Esophagus squamous epithelium (tissue), 4 donors: ENCODE measurements at regions not wholly inside any gene's neighbourhood (a gene's known extent, or its start where the extent isn't known, plus 50 kb on each side); places are given as distances from the start of the nearest gene placed in this dataset.

Experiments used
- POLR2A ChIP-seq, 4 donors: fragments of 450-650 bp; IDR thresholded peaks; one replicate each; pipeline ENCODE4 v1.6.1; 2017; ENCODE audit warnings: antibody characterized with exemption in 4 of 4, mild to moderate bottlenecking in 4 of 4, moderate library complexity in 3 of 4
- TF ChIP-seq, protein P1 (sequence below), 6 experiments: fragments of 450-650 bp in 4 of 6; fragments of 200-600 bp in 2 of 6; sonication (generic) in 2 of 6; IDR thresholded peaks; one replicate each; pipeline ENCODE4 v1.5.1; 2016 to 2019; ENCODE audit warnings: antibody characterized with exemption in 6 of 6, mild to moderate bottlenecking in 4 of 6, moderate library complexity in 4 of 6

DNA sequence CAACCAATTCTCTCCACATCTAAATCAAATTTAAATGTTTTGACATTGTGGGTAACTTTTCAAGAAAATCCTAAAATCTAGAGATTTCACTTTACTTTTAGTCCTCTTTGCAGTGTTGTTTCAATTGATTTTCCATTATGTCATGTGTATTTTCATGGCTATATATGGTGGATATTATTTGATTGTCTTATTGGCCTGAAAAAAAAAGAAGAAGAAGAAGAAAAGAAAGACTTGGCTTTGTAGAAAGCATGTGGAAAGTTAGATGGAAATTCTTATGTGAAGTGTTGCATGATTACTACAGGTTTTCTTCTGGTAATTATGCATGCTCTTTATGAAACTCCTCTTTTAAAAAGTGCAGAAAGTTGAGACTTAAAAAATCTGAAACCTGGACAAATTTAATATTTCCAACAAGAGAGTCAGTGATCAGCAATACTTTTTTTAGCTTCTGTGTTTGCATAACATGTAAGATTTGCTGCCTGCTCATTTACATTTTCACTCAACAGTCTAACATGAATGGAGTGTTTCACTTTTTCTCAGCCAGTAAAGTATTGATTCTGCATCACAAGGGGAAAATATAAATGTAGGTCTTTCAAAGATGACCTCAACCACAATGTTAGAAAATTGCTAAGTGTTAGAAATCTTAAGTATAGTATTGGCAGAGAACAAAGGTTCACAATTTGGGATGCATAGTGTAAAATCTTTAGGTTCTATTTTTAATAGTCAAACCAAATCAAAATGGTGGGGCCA is 438.7 kb downstream of the BCKDHB start:
- TF ChIP-seq, protein P1, sequence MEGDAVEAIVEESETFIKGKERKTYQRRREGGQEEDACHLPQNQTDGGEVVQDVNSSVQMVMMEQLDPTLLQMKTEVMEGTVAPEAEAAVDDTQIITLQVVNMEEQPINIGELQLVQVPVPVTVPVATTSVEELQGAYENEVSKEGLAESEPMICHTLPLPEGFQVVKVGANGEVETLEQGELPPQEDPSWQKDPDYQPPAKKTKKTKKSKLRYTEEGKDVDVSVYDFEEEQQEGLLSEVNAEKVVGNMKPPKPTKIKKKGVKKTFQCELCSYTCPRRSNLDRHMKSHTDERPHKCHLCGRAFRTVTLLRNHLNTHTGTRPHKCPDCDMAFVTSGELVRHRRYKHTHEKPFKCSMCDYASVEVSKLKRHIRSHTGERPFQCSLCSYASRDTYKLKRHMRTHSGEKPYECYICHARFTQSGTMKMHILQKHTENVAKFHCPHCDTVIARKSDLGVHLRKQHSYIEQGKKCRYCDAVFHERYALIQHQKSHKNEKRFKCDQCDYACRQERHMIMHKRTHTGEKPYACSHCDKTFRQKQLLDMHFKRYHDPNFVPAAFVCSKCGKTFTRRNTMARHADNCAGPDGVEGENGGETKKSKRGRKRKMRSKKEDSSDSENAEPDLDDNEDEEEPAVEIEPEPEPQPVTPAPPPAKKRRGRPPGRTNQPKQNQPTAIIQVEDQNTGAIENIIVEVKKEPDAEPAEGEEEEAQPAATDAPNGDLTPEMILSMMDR (IDR thresholded peaks at IDR 0.05), result no peak
- no peak for TF ChIP-seq POLR2A (IDR thresholded peaks at IDR 0.05)
